ENCODE measurements at regions not wholly inside any gene's neighbourhood (a gene's known extent, or its start where the extent isn't known, plus 50 kb on each side); places are given as distances from the start of the nearest gene placed in this dataset.

DNA sequence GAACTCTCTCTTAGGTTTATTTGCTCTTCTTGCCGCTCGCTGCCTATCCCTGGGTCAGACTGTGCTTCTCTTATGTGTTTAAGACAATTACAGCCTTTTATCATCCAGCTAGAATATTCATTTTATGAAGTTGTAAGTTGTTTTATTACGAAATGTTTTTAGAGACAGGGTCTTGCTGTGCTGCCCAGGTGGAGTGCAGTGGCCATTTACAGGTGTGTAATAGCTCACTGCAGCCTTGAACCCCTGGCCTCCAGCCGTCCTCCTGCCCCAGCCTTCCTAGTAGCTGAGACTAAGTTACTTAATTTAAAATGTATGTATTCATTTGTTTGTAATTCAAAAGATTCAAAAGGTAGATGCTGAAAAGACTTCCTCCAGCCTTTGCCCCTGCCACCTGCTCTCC is 99.0 kb upstream of the KIF26B start:
- intact Hi-C loops (cut with DNase I; ENCODE audit: low total_unique reads), result no loop called here
- Histone ChIP-seq H3K4me1 (no peaks in the 10 kb centered on the region), H3K4me3 (no peak overlapping the region), H3K9me3 (no peaks in the 10 kb centered on the region), H3K27ac (no peak overlapping the region), H3K36me3 (no peaks in the 10 kb centered on the region), H3K27me3 (no peaks in the 10 kb centered on the region)
- no peak for DNase-seq
- TF ChIP-seq POLR2A (IDR thresholded peaks at IDR 0.05), result no peak
- TF ChIP-seq, protein P1, sequence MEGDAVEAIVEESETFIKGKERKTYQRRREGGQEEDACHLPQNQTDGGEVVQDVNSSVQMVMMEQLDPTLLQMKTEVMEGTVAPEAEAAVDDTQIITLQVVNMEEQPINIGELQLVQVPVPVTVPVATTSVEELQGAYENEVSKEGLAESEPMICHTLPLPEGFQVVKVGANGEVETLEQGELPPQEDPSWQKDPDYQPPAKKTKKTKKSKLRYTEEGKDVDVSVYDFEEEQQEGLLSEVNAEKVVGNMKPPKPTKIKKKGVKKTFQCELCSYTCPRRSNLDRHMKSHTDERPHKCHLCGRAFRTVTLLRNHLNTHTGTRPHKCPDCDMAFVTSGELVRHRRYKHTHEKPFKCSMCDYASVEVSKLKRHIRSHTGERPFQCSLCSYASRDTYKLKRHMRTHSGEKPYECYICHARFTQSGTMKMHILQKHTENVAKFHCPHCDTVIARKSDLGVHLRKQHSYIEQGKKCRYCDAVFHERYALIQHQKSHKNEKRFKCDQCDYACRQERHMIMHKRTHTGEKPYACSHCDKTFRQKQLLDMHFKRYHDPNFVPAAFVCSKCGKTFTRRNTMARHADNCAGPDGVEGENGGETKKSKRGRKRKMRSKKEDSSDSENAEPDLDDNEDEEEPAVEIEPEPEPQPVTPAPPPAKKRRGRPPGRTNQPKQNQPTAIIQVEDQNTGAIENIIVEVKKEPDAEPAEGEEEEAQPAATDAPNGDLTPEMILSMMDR (IDR thresholded peaks at IDR 0.05), result no peak

DNA sequence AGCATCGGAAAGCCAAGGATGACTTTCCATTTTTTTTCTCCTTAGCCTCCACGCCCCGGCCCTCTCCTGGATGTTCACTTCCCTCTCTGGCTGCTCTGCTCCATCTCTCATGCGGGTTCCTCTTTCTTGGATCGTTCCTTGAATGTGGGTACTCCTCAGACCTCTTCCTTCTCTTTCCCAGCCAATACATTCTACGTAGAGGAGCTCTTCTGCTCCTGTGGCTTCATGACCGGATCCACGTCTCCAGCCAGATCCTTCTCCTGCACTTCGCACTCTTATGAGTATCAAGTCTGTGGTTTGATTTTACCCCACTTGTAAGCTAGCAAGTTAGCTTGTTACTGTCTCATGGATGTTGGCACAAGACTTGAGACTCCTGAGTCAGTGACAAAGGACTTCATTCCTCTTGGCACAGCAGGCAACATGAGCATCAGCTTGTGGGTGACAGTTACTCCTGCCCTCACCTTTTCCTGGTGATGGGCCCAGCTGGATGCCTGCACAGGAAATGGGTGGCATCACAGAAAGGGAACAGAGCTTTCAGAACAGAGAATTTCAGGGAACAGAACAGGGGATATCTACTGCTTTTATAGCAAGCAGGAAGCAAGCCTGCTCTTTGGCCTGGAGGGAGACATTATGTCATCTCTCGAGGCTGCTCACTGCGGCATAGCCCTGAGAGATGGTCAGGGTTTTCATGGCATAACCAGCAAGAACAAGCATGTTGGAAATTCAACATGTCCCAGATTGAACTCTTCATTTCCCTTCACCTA is 100.1 kb upstream of the KIF26B start:
- Histone ChIP-seq H3K27ac (no peak overlapping the region), H3K4me3 (no peak overlapping the region), H3K4me1 (no peaks in the 10 kb centered on the region), H3K9me3 (no peaks in the 10 kb centered on the region), H3K27me3 (no peaks in the 10 kb centered on the region), H3K36me3 (no peaks in the 10 kb centered on the region)
- DNase-seq, result no peak
- TF ChIP-seq, protein P1 (IDR thresholded peaks at IDR 0.05), result no peak
- no peak for TF ChIP-seq POLR2A (IDR thresholded peaks at IDR 0.05)
- intact Hi-C loops (cut with DNase I; ENCODE audit: low total_unique reads), result no loop called here

DNA sequence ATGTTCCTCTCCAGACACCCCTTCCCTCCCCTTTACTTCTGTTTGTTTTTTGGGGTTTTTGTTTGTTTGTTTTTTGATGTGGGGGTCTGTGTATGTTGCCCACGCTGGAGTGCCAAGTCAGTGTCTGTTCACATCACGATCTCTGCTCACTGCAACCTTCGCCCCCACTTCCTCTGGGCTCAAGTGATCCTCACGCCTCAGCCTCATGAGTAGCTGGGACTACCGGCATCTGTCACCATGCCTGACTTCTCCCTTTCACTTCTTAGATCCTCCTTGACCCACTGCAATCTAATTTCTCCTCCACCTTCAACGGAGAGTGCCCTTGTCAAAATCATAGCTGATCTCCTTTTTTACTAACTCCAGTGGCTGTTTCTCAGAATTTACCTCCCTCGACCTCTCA is 100.7 kb upstream of the KIF26B start:
- Histone ChIP-seq H3K4me1 (no peaks in the 10 kb centered on the region), H3K27me3 (no peaks in the 10 kb centered on the region), H3K4me3 (no peak overlapping the region), H3K27ac (no peak overlapping the region), H3K36me3 (no peaks in the 10 kb centered on the region), H3K9me3 (no peaks in the 10 kb centered on the region)
- no peak for TF ChIP-seq POLR2A (IDR thresholded peaks at IDR 0.05)
- TF ChIP-seq, protein P1 (IDR thresholded peaks at IDR 0.05), result no peak
- DNase-seq, result no peak
- intact Hi-C loops (cut with DNase I; ENCODE audit: low total_unique reads), result no loop called here

- Histone ChIP-seq H3K36me3 (no peaks in the 10 kb centered on the region), H3K4me1 (no peaks in the 10 kb centered on the region), H3K4me3 (no peak overlapping the region), H3K27ac (no peak overlapping the region), H3K9me3 (no peaks in the 10 kb centered on the region), H3K27me3 (no peaks in the 10 kb centered on the region)
- TF ChIP-seq, protein P1 (IDR thresholded peaks at IDR 0.05), result no peak
- TF ChIP-seq POLR2A (IDR thresholded peaks at IDR 0.05), result no peak
- DNase-seq, result no peak
- intact Hi-C loops (cut with DNase I; ENCODE audit: low total_unique reads), result no loop called here
These were observed 102.5 kb upstream of the KIF26B start for GRCh38 chr1:245052258-245052657.

DNA sequence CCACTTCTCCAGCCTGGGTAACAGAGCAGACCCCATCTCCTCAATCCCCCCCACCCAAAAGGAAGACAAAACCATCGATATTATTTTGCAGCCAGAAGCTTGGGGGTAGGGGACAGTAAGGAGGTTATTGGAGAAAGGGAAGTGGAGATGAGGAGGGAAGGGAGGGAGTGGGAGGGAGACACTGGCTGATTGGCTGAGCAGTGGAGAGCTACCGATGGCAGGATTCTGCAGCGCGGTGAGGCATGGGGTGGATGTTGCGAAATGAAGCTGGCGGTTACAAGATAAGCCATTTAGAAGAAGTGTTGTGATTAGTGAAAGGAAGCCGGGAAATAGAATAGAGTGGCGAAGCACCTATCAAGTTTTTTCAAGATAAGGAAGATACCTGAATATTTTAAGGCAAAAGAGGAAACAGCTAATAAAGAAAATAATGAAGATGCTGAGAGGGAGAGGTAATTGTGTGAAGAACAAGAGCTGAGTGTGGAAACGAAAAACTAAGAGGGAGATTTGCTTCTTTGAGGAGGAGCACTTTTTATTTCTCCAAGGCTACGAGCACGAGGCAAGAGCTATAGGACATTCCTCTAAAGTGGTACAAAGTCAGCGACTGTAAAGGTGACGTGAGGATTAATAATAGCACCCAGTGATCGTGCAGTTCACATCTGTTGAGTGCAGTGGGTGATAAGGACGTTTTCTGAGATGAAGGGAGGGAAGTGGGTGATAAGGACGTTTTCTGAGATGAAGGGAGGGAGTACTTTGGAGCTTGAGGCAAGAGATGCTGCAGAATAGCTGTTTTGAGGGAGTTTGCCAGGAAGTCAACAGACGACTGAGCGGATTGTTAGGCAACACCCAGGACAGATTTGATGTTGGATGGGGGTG is 103.2 kb upstream of the KIF26B start:
- H3K27me3 ChIP-seq, result no peaks in the 10 kb centered on the region
- H3K4me3 ChIP-seq, result no peak overlapping the region
- no peak for DNase-seq
- no peaks in the 10 kb centered on the region for H3K36me3 ChIP-seq
- H3K27ac ChIP-seq, result no peak overlapping the region
- no peaks in the 10 kb centered on the region for H3K4me1 ChIP-seq
- H3K9me3 ChIP-seq, result no peaks in the 10 kb centered on the region
- no peak for TF ChIP-seq POLR2A (IDR thresholded peaks at IDR 0.05)
- TF ChIP-seq, protein P1 (IDR thresholded peaks at IDR 0.05), result no peak
- intact Hi-C loops (cut with DNase I; ENCODE audit: low total_unique reads), result no loop called here
